ENCODE measurements at regions not wholly inside any gene's neighbourhood (a gene's known extent, or its start where the extent isn't known, plus 50 kb on each side); places are given as distances from the start of the nearest gene placed in this dataset.
A peak's percentile ranks its signal among the peaks of the same experiment; 100 is the strongest.

- Histone ChIP-seq H3K4me1 (ENCODE audit: insufficient read depth, low read length) (peaks cover 6% of the 10 kb centered on the region), H3K27me3 (ENCODE audit: insufficient read depth, low read length) (no peaks in the 10 kb centered on the region), H3K4me2 (ENCODE audit: insufficient read depth, low read length) (no peak overlapping the region), H3K36me3 (ENCODE audit: insufficient read depth, low read length) (no peaks in the 10 kb centered on the region), H3K79me2 (ENCODE audit: insufficient read depth, low read length) (no peaks in the 10 kb centered on the region), H2AFZ (ENCODE audit: low read length) (no peak overlapping the region), H3K4me3 (ENCODE audit: insufficient read depth, low read length) (no peak overlapping the region), H3K27ac (ENCODE audit: low read depth, low read length) (no peak overlapping the region), H3K9me3 (ENCODE audit: low read depth, low read length) (no peaks in the 10 kb centered on the region), H4K20me1 (ENCODE audit: insufficient read depth, low read length) (no peaks in the 10 kb centered on the region)
- no peak for TF ChIP-seq CTCF (IDR thresholded peaks at IDR 0.05; ENCODE audit: extremely low read depth, low read depth, low read length)
- peak; percentile 87 for DNase-seq (ENCODE audit: insufficient read length, low spot score, missing footprints)
Measured at GRCh38 chr7:69395061-69395714, 203.1 kb upstream of the AUTS2 start.

GRCh38 chr7:69398986-69399385 is 199.3 kb upstream of the AUTS2 start:
- Histone ChIP-seq H3K27me3 (ENCODE audit: insufficient read depth, low read length) (no peaks in the 10 kb centered on the region), H3K4me3 (ENCODE audit: insufficient read depth, low read length) (no peak overlapping the region), H3K27ac (ENCODE audit: low read depth, low read length) (no peak overlapping the region), H3K4me2 (ENCODE audit: insufficient read depth, low read length) (no peak overlapping the region), H4K20me1 (ENCODE audit: insufficient read depth, low read length) (no peaks in the 10 kb centered on the region), H2AFZ (ENCODE audit: low read length) (no peak overlapping the region), H3K4me1 (ENCODE audit: insufficient read depth, low read length) (peaks cover 6% of the 10 kb centered on the region), H3K9me3 (ENCODE audit: low read depth, low read length) (no peaks in the 10 kb centered on the region), H3K36me3 (ENCODE audit: insufficient read depth, low read length) (no peaks in the 10 kb centered on the region), H3K79me2 (ENCODE audit: insufficient read depth, low read length) (no peaks in the 10 kb centered on the region)
- no peak for TF ChIP-seq CTCF (IDR thresholded peaks at IDR 0.05; ENCODE audit: extremely low read depth, low read depth, low read length)
- no peak for DNase-seq (ENCODE audit: insufficient read length, low spot score, missing footprints)

- H3K79me2 ChIP-seq (ENCODE audit: insufficient read depth, low read length), result no peaks in the 10 kb centered on the region
- no peak overlapping the region for H3K4me3 ChIP-seq (ENCODE audit: insufficient read depth, low read length)
- H3K27me3 ChIP-seq (ENCODE audit: insufficient read depth, low read length), result no peaks in the 10 kb centered on the region
- no peaks in the 10 kb centered on the region for H4K20me1 ChIP-seq (ENCODE audit: insufficient read depth, low read length)
- H3K27ac ChIP-seq (ENCODE audit: low read depth, low read length), result no peak overlapping the region
- no peak for TF ChIP-seq CTCF (IDR thresholded peaks at IDR 0.05; ENCODE audit: extremely low read depth, low read depth, low read length)
- peaks cover 6% of the 10 kb centered on the region for H3K4me1 ChIP-seq (ENCODE audit: insufficient read depth, low read length)
- H2AFZ ChIP-seq (ENCODE audit: low read length), result no peak overlapping the region
- peak; percentile 84 for DNase-seq (ENCODE audit: insufficient read length, low spot score, missing footprints)
- no peak overlapping the region for H3K4me2 ChIP-seq (ENCODE audit: insufficient read depth, low read length)
- H3K36me3 ChIP-seq (ENCODE audit: insufficient read depth, low read length), result no peaks in the 10 kb centered on the region
- no peaks in the 10 kb centered on the region for H3K9me3 ChIP-seq (ENCODE audit: low read depth, low read length)
Measured at GRCh38 chr7:69399401-69399800, 198.9 kb upstream of the AUTS2 start.

- no peak overlapping the region for H3K27ac ChIP-seq (ENCODE audit: low read depth, low read length)
Measured at GRCh38 chr7:69402696-69403095, 195.6 kb upstream of the AUTS2 start.

More at GRCh38 chr7:69402696-69403095, 195.6 kb upstream of the AUTS2 start:
- no peak overlapping the region for H3K4me3 ChIP-seq (ENCODE audit: insufficient read depth, low read length)
- H3K79me2 ChIP-seq (ENCODE audit: insufficient read depth, low read length), result no peaks in the 10 kb centered on the region
- H3K9me3 ChIP-seq (ENCODE audit: low read depth, low read length), result no peaks in the 10 kb centered on the region
- no peaks in the 10 kb centered on the region for H3K27me3 ChIP-seq (ENCODE audit: insufficient read depth, low read length)
- DNase-seq (ENCODE audit: insufficient read length, low spot score, missing footprints), result no peak
- H4K20me1 ChIP-seq (ENCODE audit: insufficient read depth, low read length), result no peaks in the 10 kb centered on the region
- H2AFZ ChIP-seq (ENCODE audit: low read length), result no peak overlapping the region
- no peak for TF ChIP-seq CTCF (IDR thresholded peaks at IDR 0.05; ENCODE audit: extremely low read depth, low read depth, low read length)
- no peaks in the 10 kb centered on the region for H3K4me1 ChIP-seq (ENCODE audit: insufficient read depth, low read length)
- H3K36me3 ChIP-seq (ENCODE audit: insufficient read depth, low read length), result no peaks in the 10 kb centered on the region
- no peak overlapping the region for H3K4me2 ChIP-seq (ENCODE audit: insufficient read depth, low read length)

Data from osteoblast (primary cell).